ENCODE measurements at regions not wholly inside any gene's neighbourhood (a gene's known extent, or its start where the extent isn't known, plus 50 kb on each side); places are given as distances from the start of the nearest gene placed in this dataset.

- TF ChIP-seq RAD21 (IDR thresholded peaks at IDR 0.05; ENCODE audit: low read length) = no peak
- peak; percentile 21; the same call in 1 of the 2 replicates for TF ChIP-seq POLR2AphosphoS5 (IDR thresholded peaks at IDR 0.05; ENCODE audit: low read depth, low read length)
- no peak for TF ChIP-seq FOXM1 (IDR thresholded peaks at IDR 0.05; ENCODE audit: low read depth)
- TF ChIP-seq GATA2 (CRISPR knock-in tag; IDR thresholded peaks at IDR 0.05) = no peak
- TF ChIP-seq USF1 (IDR thresholded peaks at IDR 0.05; ENCODE audit: borderline replicate concordance, low read depth) = no peak
- peak; percentile 39; the same call in 1 of the 2 replicates for TF ChIP-seq JUND (IDR thresholded peaks at IDR 0.05)
- peak; percentile 10 to 49; a peak in 2 of 4 replicates for TF ChIP-seq EP300 (IDR thresholded peaks at IDR 0.05; ENCODE audit: borderline replicate concordance in 1 of 2, low read depth in 1 of 2, low read length in 1 of 2)
- no peak for TF ChIP-seq CTCF (IDR thresholded peaks at IDR 0.05)
Measured at GRCh38 chr4:123783921-123784320, 387.3 kb downstream of the SPRY1 start.

All from SK-N-SH (cell line).